HepG2 (cell line): ENCODE measurements at regions not wholly inside any gene's neighbourhood (a gene's known extent, or its start where the extent isn't known, plus 50 kb on each side); places are given as distances from the start of the nearest gene placed in this dataset.

Experiments
- ATAC-seq: fragments of 200-7000 bp; cut with Tn5 transposase; 3 replicates; pipeline ENCODE4 v1.9.1; 2020; ENCODE audit warnings: mild to moderate bottlenecking, moderate library complexity
- BruUV-seq: library from RNA; stranded (reverse); fragments of 400-500 nt; replicated peaks from 2 replicates; lab custom pipeline; 2021; lab: Mats Ljungman, UMichigan
- CTCF ChIA-PET: fragments of 300-600 bp; formaldehyde crosslinking; extraction: SDS; loops from one replicate; lab custom pipeline; 2021; ENCODE audit warnings: low total read pairs, inconsistent platforms, low intra/inter-chr PET ratio; lab: Yijun Ruan, JAX
- POLR2A ChIA-PET: fragments of 350-600 bp; sonication (Branson Sonifier 250); formaldehyde crosslinking; loops from one replicate; lab custom pipeline; 2020; ENCODE audit warnings: antibody characterized with exemption, inconsistent platforms; lab: Yijun Ruan, JAX
- DNase-seq: peaks from one replicate; pipeline ENCODE4 v3.0.0-alpha.2; 2015; ENCODE audit warnings: low spot score
- FAIRE-seq: peaks from 3 replicates; lab custom pipeline; 2011; peaks lifted over from hg19 to GRCh38; lab: Jason Lieb, UNC
- H2AFZ ChIP-seq: one replicate; pipeline ENCODE4 v1.6.1; 2011; ENCODE audit warnings: low read length, inconsistent platforms
- H3K27ac ChIP-seq: fragments of 300-600 bp; 3 replicates; pipeline ENCODE4 v1.8.0; 2011; ENCODE audit warnings: mixed run types, mild to moderate bottlenecking, mixed read lengths, low read length, inconsistent platforms; ENCODE audit not compliant: insufficient read depth; ENCODE audit errors: extremely low read length
- H3K27me3 ChIP-seq, 2 experiments: fragments of 200-600 bp in 1 of 2; 2 replicates in 1 of 2; 3 replicates in 1 of 2; pipeline versions ENCODE4 v1.6.0 to v1.8.0; 2011; ENCODE audit warnings: low read length in 2 of 2, mild to moderate bottlenecking in 2 of 2, moderate library complexity in 2 of 2, inconsistent platforms in 1 of 2; ENCODE audit not compliant: insufficient read depth in 2 of 2, control insufficient read depth in 1 of 2
- H3K36me3 ChIP-seq, 2 experiments: fragments of 200-600 bp in 1 of 2; replicated peaks in 1 of 2; 2 replicates in 1 of 2; 3 replicates in 1 of 2; pipeline versions ENCODE4 v1.5.1 to v1.8.0; 2011; ENCODE audit warnings: low read length in 2 of 2, inconsistent platforms in 1 of 2; ENCODE audit not compliant: insufficient read depth in 2 of 2, control insufficient read depth in 1 of 2
- H3K4me1 ChIP-seq: 2 replicates; pipeline ENCODE4 v1.5.1; 2012; ENCODE audit warnings: low read length, inconsistent platforms; ENCODE audit not compliant: insufficient read depth
- H3K4me2 ChIP-seq: 2 replicates; pipeline ENCODE4 v1.6.0; 2011; ENCODE audit warnings: low read depth, low read length, inconsistent platforms
- H3K4me3 ChIP-seq, 3 experiments: fragments of 200-600 bp in 1 of 3; sonication (generic), shearing (Covaris generic) in 1 of 3; replicated peaks in 1 of 3; 2 replicates each; pipeline ENCODE4 v1.5.1; 2011 to 2016; ENCODE audit warnings: low read length in 3 of 3, inconsistent platforms in 2 of 3, low read depth in 2 of 3, mild to moderate bottlenecking in 2 of 3, control low read depth in 1 of 3, mixed read lengths in 1 of 3; ENCODE audit not compliant: insufficient read depth in 1 of 3
- H3K79me2 ChIP-seq: one replicate; pipeline ENCODE4 v1.6.1; 2011; ENCODE audit warnings: low read length, inconsistent platforms; ENCODE audit not compliant: insufficient read depth
- H3K9ac ChIP-seq: 2 replicates; pipeline ENCODE4 v1.6.0; 2011; ENCODE audit warnings: mild to moderate bottlenecking, low read depth, low read length, inconsistent platforms; ENCODE audit not compliant: insufficient read depth
- H3K9me3 ChIP-seq: 2 replicates; pipeline ENCODE4 v1.5.1; 2012; ENCODE audit warnings: mild to moderate bottlenecking, low read length
- H4K20me1 ChIP-seq: 2 replicates; pipeline ENCODE4 v1.6.0; 2011; ENCODE audit warnings: inconsistent platforms, mild to moderate bottlenecking, low read length, moderate library complexity; ENCODE audit not compliant: insufficient read depth
- CC2D1A ChIP-seq: sonication (generic); formaldehyde crosslinking; IDR thresholded peaks from 2 replicates; pipeline ENCODE4 v1.8.1; 2023; ENCODE audit warnings: mild to moderate bottlenecking, missing genetic modification reagents
- GZF1 ChIP-seq: sonication (generic); formaldehyde crosslinking; IDR thresholded peaks from 2 replicates; pipeline ENCODE4 v1.5.1; 2020; ENCODE audit warnings: mild to moderate bottlenecking, missing genetic modification reagents
- SIN3A ChIP-seq: IDR thresholded peaks from 2 replicates; pipeline ENCODE4 v1.6.1; 2011; ENCODE audit warnings: low read depth, mild to moderate bottlenecking, control low read depth, low read length, borderline replicate concordance
- ZNF552 ChIP-seq: sonication (generic); formaldehyde crosslinking; IDR thresholded peaks from 2 replicates; pipeline ENCODE4 v1.9.0; 2022; ENCODE audit warnings: missing genetic modification reagents, mild to moderate bottlenecking, borderline replicate concordance
- WGBS: methylation state at CpG from one replicate; pipeline ENCODE4 v1.1.6; 2017; ENCODE audit warnings: low lambda C conversion rate; 5-methylcytosine and 5-hydroxymethylcytosine counted together
- in situ Hi-C: cut with HindIII; loops from 2 replicates; pipeline ENCODE4 v1.10.0; 2017; ENCODE audit warnings: low pct_unique_long_range_greater_than_20kb; ENCODE audit not compliant: extremely low pct_ligation_motif_present
- intact Hi-C: fragments of 100-400 bp; cut with micrococcal nuclease; formaldehyde crosslinking; loops from one replicate; pipeline ENCODE4 v1.10.0; 2022; ENCODE audit not compliant: unreplicated experiment
- TF ChIP-seq, protein P1 (sequence below), 2 experiments: sonication (generic) in 1 of 2; formaldehyde crosslinking in 1 of 2; IDR thresholded peaks; 2 replicates each; pipeline versions ENCODE4 v1.4.0 to v1.6.1; 2016 to 2020; ENCODE audit warnings: borderline replicate concordance in 1 of 2, low read depth in 1 of 2, mild to moderate bottlenecking in 1 of 2, missing genetic modification reagents in 1 of 2

DNA sequence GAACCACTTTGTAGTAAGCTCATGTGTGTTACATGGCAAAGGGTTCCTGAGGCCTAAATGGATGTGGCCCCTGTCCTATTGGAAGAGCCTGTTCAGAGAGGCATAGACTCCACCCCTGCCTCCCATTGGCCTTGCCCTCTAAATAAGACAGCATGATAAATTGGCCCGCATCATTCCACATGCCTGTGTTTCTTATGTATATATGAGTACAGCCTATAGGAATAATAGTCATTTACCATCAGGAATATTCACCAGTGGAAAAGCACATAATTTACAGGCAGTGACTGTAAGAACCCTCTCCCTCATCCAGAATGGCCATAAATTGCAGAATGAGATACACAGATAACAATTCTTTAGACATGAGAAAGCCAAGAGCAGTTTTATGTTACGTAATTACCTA is 519.5 kb upstream of the DAB1 start:
- Histone ChIP-seq H3K79me2 (no peaks in the 10 kb centered on the region), H3K9ac (no peak overlapping the region), H3K9me3 (no peaks in the 10 kb centered on the region), H4K20me1 (no peaks in the 10 kb centered on the region), H3K27me3 (no peaks in the 10 kb centered on the region), H3K4me3 (no peak overlapping the region), H3K4me2 (no peak overlapping the region), H3K27ac (no peak overlapping the region), H3K4me1 (no peaks in the 10 kb centered on the region), H3K36me3 (no peaks in the 10 kb centered on the region), H2AFZ (no peak overlapping the region)
- 41% methylated on average over 2 of the region's 2 CpGs for WGBS
- intact Hi-C loops = no loop called here
- FAIRE-seq (no peak), ATAC-seq (no peak), DNase-seq (no peak)
- POLR2A ChIA-PET = no interaction called here
- in situ Hi-C loops = no loop called here
- TF ChIP-seq, protein P1, sequence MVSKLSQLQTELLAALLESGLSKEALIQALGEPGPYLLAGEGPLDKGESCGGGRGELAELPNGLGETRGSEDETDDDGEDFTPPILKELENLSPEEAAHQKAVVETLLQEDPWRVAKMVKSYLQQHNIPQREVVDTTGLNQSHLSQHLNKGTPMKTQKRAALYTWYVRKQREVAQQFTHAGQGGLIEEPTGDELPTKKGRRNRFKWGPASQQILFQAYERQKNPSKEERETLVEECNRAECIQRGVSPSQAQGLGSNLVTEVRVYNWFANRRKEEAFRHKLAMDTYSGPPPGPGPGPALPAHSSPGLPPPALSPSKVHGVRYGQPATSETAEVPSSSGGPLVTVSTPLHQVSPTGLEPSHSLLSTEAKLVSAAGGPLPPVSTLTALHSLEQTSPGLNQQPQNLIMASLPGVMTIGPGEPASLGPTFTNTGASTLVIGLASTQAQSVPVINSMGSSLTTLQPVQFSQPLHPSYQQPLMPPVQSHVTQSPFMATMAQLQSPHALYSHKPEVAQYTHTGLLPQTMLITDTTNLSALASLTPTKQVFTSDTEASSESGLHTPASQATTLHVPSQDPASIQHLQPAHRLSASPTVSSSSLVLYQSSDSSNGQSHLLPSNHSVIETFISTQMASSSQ (IDR thresholded peaks at IDR 0.05; ENCODE audit: low read depth) = no peak
- TF ChIP-seq, protein P1 (CRISPR knock-in tag; IDR thresholded peaks at IDR 0.05; ENCODE audit: borderline replicate concordance) = no peak
- TF ChIP-seq GZF1 (CRISPR knock-in tag) (no peak), ZNF552 (CRISPR knock-in tag) (no peak), SIN3A (no peak), CC2D1A (no peak)
- CTCF ChIA-PET = no interaction called here
- no TSS peak for BruUV-seq
